Ovary (tissue), 3 donors: ENCODE measurements at regions not wholly inside any gene's neighbourhood (a gene's known extent, or its start where the extent isn't known, plus 50 kb on each side); places are given as distances from the start of the nearest gene placed in this dataset.

ENCODE experiments used
- CTCF ChIP-seq, 3 donors: fragments of 450-650 bp in 2 of 3; fragments of 200-600 bp in 1 of 3; IDR thresholded peaks; one replicate each; pipeline versions ENCODE4 v1.5.1 to v1.8.0; 2016 to 2022; ENCODE audit warnings: antibody characterized with exemption in 3 of 3, mild to moderate bottlenecking in 1 of 3
- EP300 ChIP-seq: sonication (generic); formaldehyde crosslinking; IDR thresholded peaks from one replicate; pipeline ENCODE4 v1.6.1; 2017; ENCODE audit warnings: antibody characterized with exemption
- POLR2A ChIP-seq: fragments of 450-650 bp; IDR thresholded peaks from one replicate; pipeline ENCODE4 v1.6.1; 2017; ENCODE audit warnings: antibody characterized with exemption, mild to moderate bottlenecking, moderate library complexity
- donor health status: DM: no; HTN: no; CAD: no.

- TF ChIP-seq CTCF (IDR thresholded peaks at IDR 0.05) (no peak), EP300 (no peak), POLR2A (no peak)
These were observed 240.0 kb upstream of the TMEM132C start for GRCh38 chr12:128026696-128027574.
